H1 (cell line): ENCODE measurements at regions not wholly inside any gene's neighbourhood (a gene's known extent, or its start where the extent isn't known, plus 50 kb on each side); places are given as distances from the start of the nearest gene placed in this dataset.

Source experiments
- CTCF ChIA-PET: fragments of 300-600 bp; sonication (Branson Sonifier 250); formaldehyde crosslinking; loops from one replicate; lab custom pipeline; 2021; ENCODE audit not compliant: partially characterized antibody; lab: Charles Lee
- POLR2A ChIA-PET: fragments of 300-600 bp; sonication (Branson Sonifier 250); formaldehyde crosslinking; loops from one replicate; lab custom pipeline; 2021; ENCODE audit warnings: inconsistent platforms; ENCODE audit not compliant: partially characterized antibody; lab: Charles Lee
- DNase-seq, 2 experiments: peaks; one replicate each; pipeline versions ENCODE4 v3.0.0 to v3.0.0-alpha.2; 2010 to 2022; ENCODE audit warnings: low spot score in 2 of 2, low read depth in 1 of 2, mixed read lengths in 1 of 2
- FAIRE-seq: peaks from 2 replicates; lab custom pipeline; 2011; peaks lifted over from hg19 to GRCh38; lab: Jason Lieb, UNC
- H2AFZ ChIP-seq: 2 replicates; pipeline ENCODE4 v1.8.1; 2012; ENCODE audit warnings: low read length, inconsistent platforms
- H2AK5ac ChIP-seq: 2 replicates; pipeline ENCODE4 v1.6.1; 2013; ENCODE audit warnings: low read depth, low read length
- H2BK120ac ChIP-seq: replicated peaks from 2 replicates; pipeline ENCODE3; 2013; ENCODE audit warnings: low read depth, low read length, inconsistent platforms
- H2BK12ac ChIP-seq: 2 replicates; pipeline ENCODE4 v1.6.1; 2013; ENCODE audit warnings: low read depth, low read length
- H2BK15ac ChIP-seq: 2 replicates; pipeline ENCODE4 v1.6.1; 2013; ENCODE audit warnings: low read length
- H2BK20ac ChIP-seq: 2 replicates; pipeline ENCODE4 v1.6.1; 2013; ENCODE audit warnings: low read length
- H2BK5ac ChIP-seq: 2 replicates; pipeline ENCODE4 v1.6.1; 2013; ENCODE audit warnings: low read depth, low read length
- H3K14ac ChIP-seq: 2 replicates; pipeline ENCODE4 v1.6.1; 2013; ENCODE audit warnings: inconsistent platforms; ENCODE audit not compliant: insufficient read length
- H3K18ac ChIP-seq: 2 replicates; pipeline ENCODE4 v1.6.1; 2013; ENCODE audit warnings: low read length; ENCODE audit errors: extremely low read depth
- H3K23ac ChIP-seq: 2 replicates; pipeline ENCODE4 v1.6.1; 2013; ENCODE audit warnings: inconsistent platforms; ENCODE audit not compliant: insufficient read length
- H3K23me2 ChIP-seq: 2 replicates; pipeline ENCODE4 v1.6.1; 2013; ENCODE audit warnings: low read depth, low read length
- H3K27ac ChIP-seq: 2 replicates; pipeline ENCODE4 v1.6.1; 2011; ENCODE audit warnings: low read depth, low read length, inconsistent platforms
- H3K27me3 ChIP-seq, 4 experiments: replicated peaks in 1 of 4; 1 replicate in 1 of 4; 2 replicates in 3 of 4; pipeline versions ENCODE4 v1.6.1 to v1.8.1; 2011 to 2013; ENCODE audit warnings: low read length in 3 of 4, mild to moderate bottlenecking in 3 of 4, inconsistent platforms in 2 of 4, mixed read lengths in 2 of 4, moderate library complexity in 1 of 4; ENCODE audit not compliant: control insufficient read depth in 3 of 4, insufficient read depth in 3 of 4; ENCODE audit errors: extremely low read depth in 1 of 4
- H3K36me3 ChIP-seq, 4 experiments: 2 replicates each; pipeline versions ENCODE4 v1.6.1 to v1.8.1; 2011 to 2013; ENCODE audit warnings: mild to moderate bottlenecking in 4 of 4, low read length in 3 of 4, moderate library complexity in 2 of 4, control low read depth in 1 of 4, inconsistent platforms in 1 of 4; ENCODE audit not compliant: insufficient read depth in 4 of 4, control insufficient read depth in 2 of 4
- H3K4ac ChIP-seq: replicated peaks from 2 replicates; pipeline ENCODE3; 2013; ENCODE audit warnings: low read length, low read depth, mixed read lengths, inconsistent platforms; ENCODE audit not compliant: insufficient read length
- H3K4me1 ChIP-seq, 4 experiments: replicated peaks in 1 of 4; 1 replicate in 1 of 4; 2 replicates in 3 of 4; pipeline versions ENCODE4 v1.6.1 to v1.8.1; 2011 to 2013; ENCODE audit warnings: low read length in 3 of 4, inconsistent platforms in 2 of 4, mixed read lengths in 1 of 4; ENCODE audit not compliant: insufficient read depth in 4 of 4, control insufficient read depth in 3 of 4
- H3K4me2 ChIP-seq, 2 experiments: 2 replicates each; pipeline versions ENCODE4 v1.6.1 to v1.8.1; 2011 to 2013; ENCODE audit warnings: low read depth in 2 of 2, low read length in 2 of 2, control low read depth in 1 of 2, inconsistent platforms in 1 of 2, mild to moderate bottlenecking in 1 of 2; ENCODE audit not compliant: insufficient read depth in 1 of 2
- H3K4me3 ChIP-seq, 4 experiments: fragments of 200-600, 300-600 bp in 1 of 4; sonication (generic), shearing (Covaris generic), sonication (Bioruptor Twin) in 1 of 4; 2 replicates each; pipeline versions ENCODE4 v1.5.1 to v1.8.1; 2011 to 2016; ENCODE audit warnings: low read length in 4 of 4, low read depth in 3 of 4, control low read depth in 2 of 4, inconsistent platforms in 2 of 4, mild to moderate bottlenecking in 2 of 4, mixed read lengths in 1 of 4, moderate library complexity in 1 of 4; ENCODE audit not compliant: insufficient read depth in 2 of 4; ENCODE audit errors: extremely low read depth in 1 of 4
- H3K56ac ChIP-seq: replicated peaks from 2 replicates; pipeline ENCODE3; 2013; ENCODE audit warnings: low read depth, mild to moderate bottlenecking, mixed read lengths, low read length, inconsistent platforms; ENCODE audit not compliant: insufficient read length
- H3K79me1 ChIP-seq: 2 replicates; pipeline ENCODE4 v1.6.1; 2013; ENCODE audit warnings: low read depth, low read length, control low read depth
- H3K79me2 ChIP-seq, 2 experiments: 2 replicates each; pipeline versions ENCODE4 v1.6.1 to v1.8.1; 2012 to 2013; ENCODE audit warnings: low read length in 2 of 2, mild to moderate bottlenecking in 2 of 2, inconsistent platforms in 1 of 2; ENCODE audit not compliant: insufficient read depth in 2 of 2, control insufficient read depth in 1 of 2
- H3K9ac ChIP-seq, 4 experiments: replicated peaks in 1 of 4; 1 replicate in 1 of 4; 2 replicates in 3 of 4; pipeline versions ENCODE4 v1.6.1 to v1.8.1; 2011 to 2013; ENCODE audit warnings: low read depth in 3 of 4, low read length in 3 of 4, control low read depth in 2 of 4, mild to moderate bottlenecking in 2 of 4, moderate library complexity in 2 of 4, inconsistent platforms in 1 of 4; ENCODE audit errors: extremely low read depth in 1 of 4
- H3K9me3 ChIP-seq, 2 experiments: 2 replicates each; pipeline versions ENCODE4 v1.6.1 to v1.8.1; 2012 to 2013; ENCODE audit warnings: mild to moderate bottlenecking in 2 of 2, moderate library complexity in 2 of 2, control low read depth in 1 of 2, inconsistent platforms in 1 of 2, low read depth in 1 of 2, low read length in 1 of 2, mixed read lengths in 1 of 2; ENCODE audit not compliant: insufficient read depth in 2 of 2
- H4K20me1 ChIP-seq, 2 experiments: replicated peaks in 1 of 2; 2 replicates each; pipeline versions ENCODE3 to v1.8.1; 2011 to 2013; ENCODE audit warnings: inconsistent platforms in 2 of 2, low read length in 2 of 2, mild to moderate bottlenecking in 1 of 2; ENCODE audit not compliant: insufficient read depth in 2 of 2, control insufficient read depth in 1 of 2
- H4K5ac ChIP-seq: 2 replicates; pipeline ENCODE4 v1.6.1; 2013; ENCODE audit warnings: low read length, low read depth, mixed read lengths, inconsistent platforms; ENCODE audit not compliant: insufficient read length
- H4K8ac ChIP-seq: 2 replicates; pipeline ENCODE4 v1.8.0; 2013; ENCODE audit warnings: mild to moderate bottlenecking, moderate library complexity, low read length, inconsistent platforms; ENCODE audit not compliant: insufficient read depth; ENCODE audit errors: extremely low read depth
- H4K91ac ChIP-seq: replicated peaks from 2 replicates; pipeline ENCODE3; 2013; ENCODE audit warnings: low read length, mixed read lengths, inconsistent platforms; ENCODE audit not compliant: insufficient read length
- BACH1 ChIP-seq: IDR thresholded peaks from 2 replicates; pipeline ENCODE4 v1.6.1; 2012; ENCODE audit warnings: low read length, improper control_type of control experiment
- EP300 ChIP-seq, 2 experiments: IDR thresholded peaks; 1 replicate in 1 of 2; 2 replicates in 1 of 2; pipeline ENCODE4 v1.6.1; 2011 to 2012; ENCODE audit warnings: low read depth in 2 of 2, low read length in 2 of 2, mild to moderate bottlenecking in 2 of 2, borderline replicate concordance in 1 of 2, inconsistent platforms in 1 of 2, moderate library complexity in 1 of 2
- PHF8 ChIP-seq: fragments of 200-600 bp; sonication (generic); conservative IDR thresholded peaks from 2 replicates; pipeline ENCODE4 v1.7.1; 2012; ENCODE audit warnings: low read depth, mild to moderate bottlenecking, inconsistent platforms, low read length, moderate library complexity
- RAD21 ChIP-seq, 2 experiments: IDR thresholded peaks in 1 of 2; conservative IDR thresholded peaks in 1 of 2; 2 replicates each; pipeline ENCODE4 v1.6.1; 2011; ENCODE audit warnings: low read depth in 2 of 2, low read length in 2 of 2, improper control_type of control experiment in 1 of 2, inconsistent platforms in 1 of 2, mild to moderate bottlenecking in 1 of 2, moderate library complexity in 1 of 2
- RFX5 ChIP-seq: IDR thresholded peaks from 2 replicates; pipeline ENCODE4 v1.6.1; 2011; ENCODE audit warnings: low read depth, low read length, improper control_type of control experiment, borderline replicate concordance
- SP1 ChIP-seq: IDR thresholded peaks from 2 replicates; pipeline ENCODE4 v1.6.1; 2011; ENCODE audit warnings: low read depth, low read length
- WGBS, 2 experiments: shearing (Covaris generic) in 1 of 2; methylation state at CpG; one replicate each; pipeline versions ENCODE4 v1.1.6 to v1.1.7; 2013 to 2015; ENCODE audit warnings: low lambda C conversion rate in 2 of 2, mixed read lengths in 2 of 2, inconsistent platforms in 1 of 2, low coverage in 1 of 2, missing lambda C conversion rate in 1 of 2; ENCODE audit not compliant: insufficient replicate concordance in 2 of 2, insufficient coverage in 1 of 2, insufficient read length in 1 of 2; ENCODE audit errors: extremely low coverage in 1 of 2, missing lambda C conversion rate in 1 of 2; 5-methylcytosine and 5-hydroxymethylcytosine counted together
- TF ChIP-seq, protein P1 (sequence below): IDR thresholded peaks from 2 replicates; pipeline ENCODE4 v1.6.1; 2011; ENCODE audit warnings: low read length, improper control_type of control experiment

DNA sequence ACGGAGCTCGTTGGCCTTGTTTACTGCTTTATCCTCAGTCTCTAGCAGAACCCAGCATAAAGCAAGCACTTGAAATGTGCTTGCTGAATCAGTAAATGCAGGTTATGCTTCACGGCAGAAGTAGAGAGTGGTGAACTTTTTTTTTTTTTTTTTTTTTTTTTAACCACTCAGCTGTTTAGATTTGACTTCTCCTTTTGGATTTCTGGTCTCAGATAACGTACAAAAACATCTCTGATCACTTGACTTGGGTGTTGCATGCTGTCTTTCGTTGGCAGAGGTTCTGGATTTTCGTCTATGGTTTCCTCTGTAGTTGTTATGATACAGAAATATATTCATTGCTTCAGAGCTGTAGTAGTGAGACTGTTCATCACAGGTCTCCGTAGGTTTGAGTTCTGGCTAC lies 242.5 kb upstream of the HABP2 start:
- CTCF ChIA-PET: interaction anchor here (0.7 to 1.7 kb wide), 3 partner anchors 9 to 76 kb away, joined by 3 to 5 read pairs (median 3); no protein-coding TSS in a partner anchor
- Histone ChIP-seq H3K23me2 (no peaks in the 10 kb centered on the region; the same call in 1 of the 2 replicates), H3K14ac (no peak overlapping the region), H4K20me1 (no peaks in the 10 kb centered on the region), H2AK5ac (no peak overlapping the region), H3K56ac (no peak overlapping the region), H4K5ac (no peak overlapping the region), H3K27ac (no peak overlapping the region), H2BK120ac (no peak overlapping the region), H3K4me1 (peaks cover 0 to 6% (median 3%) of the 10 kb centered on the region in 4 experiments; a peak in 2 of 7 replicates), H4K8ac (no peak overlapping the region), H2BK20ac (no peak overlapping the region), H4K91ac (no peak overlapping the region), H3K23ac (no peak overlapping the region), H3K79me1 (no peaks in the 10 kb centered on the region), H2BK12ac (no peak overlapping the region), H2BK15ac (no peak overlapping the region), H3K9me3 (no peaks in the 10 kb centered on the region), H3K27me3 (no peaks in the 10 kb centered on the region), H3K9ac (no peak overlapping the region), H2BK5ac (no peak overlapping the region), H2AFZ (no peak overlapping the region), H3K4me2 (peak overlapping the region in 1 of 2 experiments; percentile 15; a peak in 1 of 4 replicates), H3K36me3 (no peaks in the 10 kb centered on the region), H3K79me2 (no peaks in the 10 kb centered on the region), H3K4me3 (no peak overlapping the region), H3K18ac (no peak overlapping the region; the same call in 1 of the 2 replicates), H3K4ac (no peak overlapping the region)
- 86% methylated on average over 7 of the region's 7 CpGs; no CpG with 5 or more reads in 1 of the 2 experiments for WGBS, 2 experiments
- POLR2A ChIA-PET: no interaction called here
- no peak for FAIRE-seq
- no peak for DNase-seq
- TF ChIP-seq RFX5 (no peak), PHF8 (no peak), RAD21 (IDR thresholded peaks at IDR 0.05 in 1 of 2, conservative IDR thresholded peaks at IDR 0.05 in 1 of 2; ENCODE audit: low read depth in 2 of 2, low read length in 2 of 2) (no peak), SP1 (no peak), EP300 (IDR thresholded peaks at IDR 0.05; ENCODE audit: borderline replicate concordance in 1 of 2, low read depth in 2 of 2, low read length in 2 of 2) (no peak), BACH1 (no peak)
- TF ChIP-seq, protein P1, sequence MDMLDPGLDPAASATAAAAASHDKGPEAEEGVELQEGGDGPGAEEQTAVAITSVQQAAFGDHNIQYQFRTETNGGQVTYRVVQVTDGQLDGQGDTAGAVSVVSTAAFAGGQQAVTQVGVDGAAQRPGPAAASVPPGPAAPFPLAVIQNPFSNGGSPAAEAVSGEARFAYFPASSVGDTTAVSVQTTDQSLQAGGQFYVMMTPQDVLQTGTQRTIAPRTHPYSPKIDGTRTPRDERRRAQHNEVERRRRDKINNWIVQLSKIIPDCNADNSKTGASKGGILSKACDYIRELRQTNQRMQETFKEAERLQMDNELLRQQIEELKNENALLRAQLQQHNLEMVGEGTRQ: no peak
